RCC 7860 (cell line): ENCODE measurements at regions not wholly inside any gene's neighbourhood (a gene's known extent, or its start where the extent isn't known, plus 50 kb on each side); places are given as distances from the start of the nearest gene placed in this dataset.
"Not testable (repeated sequence)": the region's sequence is repeated elsewhere in the genome, so short reads cannot be mapped to it uniquely, and the experiment has no call there.

Experiments
- DNase-seq: peaks from one replicate; pipeline ENCODE4 v3.0.0-alpha.2; 2015; ENCODE audit warnings: low spot score
- FAIRE-seq: peaks from 2 replicates; lab custom pipeline; 2012; peaks lifted over from hg19 to GRCh38; lab: Jason Lieb, UNC

DNA sequence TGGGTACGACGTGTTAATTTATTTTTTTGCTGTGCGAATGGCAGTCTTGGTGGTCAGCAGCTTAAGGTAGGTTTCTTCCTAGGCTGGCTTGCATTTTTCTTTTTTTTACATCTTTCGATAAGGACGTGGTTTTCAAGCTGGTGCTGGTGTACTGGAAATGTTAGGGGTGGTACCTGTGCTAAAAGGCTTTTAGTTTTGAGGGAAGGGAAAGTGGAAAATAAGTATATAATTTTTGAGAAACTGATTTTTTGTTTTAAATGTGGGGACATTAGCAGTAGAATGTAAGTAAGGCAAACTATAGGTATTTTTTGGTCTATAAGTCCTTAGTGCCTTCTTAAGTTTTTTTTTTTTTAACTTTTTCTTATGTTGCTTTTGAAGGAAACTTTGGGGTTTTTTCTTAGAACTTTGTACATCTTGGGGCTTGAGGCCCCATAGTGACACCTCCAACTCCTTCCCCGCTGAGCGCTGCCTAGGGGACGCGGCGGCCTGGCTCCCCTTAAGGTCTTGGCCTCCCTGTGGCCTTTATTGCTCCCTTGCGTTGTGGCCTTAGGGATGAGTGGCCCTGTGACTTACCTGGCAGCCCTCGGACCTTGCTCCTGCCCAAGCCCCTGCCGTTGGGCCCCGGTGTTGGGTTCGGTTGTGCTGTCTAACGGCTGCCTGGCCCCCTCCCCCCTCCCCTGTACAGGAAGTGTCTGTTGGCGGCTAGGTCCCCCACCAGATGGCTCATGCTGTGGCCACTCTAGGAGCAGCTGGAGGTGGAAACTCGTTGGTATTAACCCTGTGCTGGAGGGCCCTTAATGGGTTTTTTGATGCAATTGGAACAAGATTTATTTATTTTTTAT, 88.0 kb upstream of the RPRML start:
- FAIRE-seq (no peak), DNase-seq (peak; percentile 81)

DNA sequence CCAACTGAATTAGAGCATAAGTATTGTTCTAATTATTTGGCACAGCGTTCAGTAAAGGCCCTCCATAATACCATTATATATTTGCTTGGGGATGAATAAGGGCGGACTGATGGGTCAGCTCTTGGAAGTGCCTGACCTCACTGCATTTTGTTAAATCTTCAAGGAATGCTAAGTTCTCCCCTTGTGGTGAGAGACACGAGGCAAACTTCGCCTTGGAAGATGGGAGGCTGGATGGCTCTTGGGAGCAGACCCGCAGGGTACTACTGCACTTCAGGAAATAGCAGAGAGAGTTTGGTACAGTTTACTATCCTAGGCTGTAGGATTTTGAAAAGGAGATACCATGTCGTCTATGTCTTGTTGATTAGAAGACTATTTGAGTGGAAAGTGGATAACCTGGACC, 87.0 kb upstream of the RPRML start:
- no peak for FAIRE-seq
- DNase-seq = no peak

DNA sequence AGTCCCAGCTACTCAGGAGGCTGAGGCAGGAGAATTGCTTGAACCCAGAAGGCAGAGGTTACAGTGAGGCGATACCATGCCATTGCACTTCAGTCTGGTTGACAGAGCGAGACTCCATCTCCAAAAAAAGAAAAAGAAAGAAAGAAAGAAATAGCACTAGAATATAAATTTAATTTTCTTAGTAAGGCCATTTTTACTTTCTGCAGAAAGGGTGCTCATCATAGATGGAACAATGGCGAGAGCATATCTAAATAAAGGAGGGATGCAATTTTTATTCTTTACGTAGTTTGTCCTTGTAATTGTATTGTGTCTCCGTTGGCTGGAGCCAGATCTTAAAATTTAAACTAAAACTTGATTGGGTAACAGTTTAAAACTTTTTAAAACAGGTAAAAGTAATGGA, 85.6 kb upstream of the RPRML start:
- FAIRE-seq (no peak), DNase-seq (no peak)

DNA sequence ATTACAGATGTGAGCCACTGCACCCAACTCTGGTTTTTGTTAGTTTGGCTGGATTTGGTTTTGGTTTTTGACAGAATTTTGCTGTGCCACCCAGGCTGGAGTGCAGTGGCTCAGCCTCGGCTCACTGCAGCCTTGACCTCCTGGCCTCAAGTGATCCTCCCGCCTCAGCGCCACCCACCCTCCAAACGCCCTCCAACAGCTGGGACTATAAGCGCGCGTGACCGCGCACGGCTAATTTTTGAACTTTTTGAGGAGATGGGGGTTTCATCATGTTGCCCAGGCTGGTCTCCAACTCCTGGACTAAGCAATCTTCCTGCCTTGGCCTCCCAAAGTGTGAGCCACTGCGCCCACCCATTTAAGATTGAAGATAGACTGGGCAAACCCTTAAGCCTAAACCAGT, 84.4 kb upstream of the RPRML start:
- no peak for FAIRE-seq
- DNase-seq = no peak

DNA sequence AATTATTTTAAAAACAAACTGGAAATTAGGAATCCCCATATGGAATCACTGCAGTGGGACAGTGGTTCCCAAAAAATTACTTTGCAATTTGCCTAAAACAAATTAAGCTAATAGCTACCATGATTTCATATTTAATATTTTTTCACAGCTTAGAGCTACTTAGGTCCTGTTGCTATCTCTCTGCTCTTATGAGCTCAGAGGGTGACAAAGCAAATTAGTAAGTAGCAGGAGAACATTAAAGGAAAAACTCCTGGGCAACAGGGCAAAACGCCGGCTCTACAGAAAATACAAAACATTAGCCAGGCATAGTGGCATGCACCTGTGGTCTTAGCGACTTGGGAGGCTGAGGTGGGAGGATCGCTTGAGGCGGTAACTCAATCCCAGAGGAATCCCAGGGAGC, 83.8 kb upstream of the RPRML start:
- not testable (repeated sequence) for DNase-seq, FAIRE-seq

DNA sequence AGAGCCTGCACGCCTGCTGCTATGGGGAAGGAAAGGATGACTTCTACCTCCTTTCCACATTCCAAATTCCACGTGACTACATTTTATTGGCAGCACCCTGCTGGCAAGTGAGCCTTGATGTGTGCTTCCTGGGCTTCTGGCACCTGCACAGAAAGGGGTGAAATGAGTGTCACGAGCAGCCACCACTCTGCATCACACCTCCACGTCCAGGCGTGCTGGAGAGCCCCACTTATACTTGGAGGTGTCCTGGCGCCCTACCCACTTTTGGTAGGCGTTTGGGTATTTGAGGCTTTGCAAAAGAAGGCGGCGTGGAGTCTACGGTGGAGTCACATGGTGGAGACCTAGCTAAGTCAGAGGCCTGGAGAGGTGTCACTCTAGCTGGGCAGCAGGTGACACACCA, 81.0 kb upstream of the RPRML start:
- not testable (repeated sequence) for DNase-seq, FAIRE-seq

DNA sequence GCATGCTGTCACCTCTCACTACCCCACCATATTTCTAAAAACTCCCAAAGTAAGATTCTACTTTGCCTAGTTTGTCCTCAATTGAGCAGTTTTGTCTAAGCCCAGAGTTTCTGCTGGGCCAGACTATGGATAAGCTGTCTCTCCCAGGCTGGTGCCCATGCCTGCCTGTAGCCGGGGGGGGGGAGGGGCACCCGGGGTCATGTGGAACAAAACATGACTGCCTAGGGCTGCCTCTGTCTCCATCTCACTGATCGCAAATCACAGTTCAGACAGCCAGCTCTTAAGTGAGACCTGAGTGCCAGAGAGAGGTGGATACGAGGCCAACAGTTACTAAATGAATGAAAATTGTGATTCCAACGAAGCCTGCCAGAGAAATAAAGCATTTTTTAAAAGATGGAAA, 78.8 kb upstream of the RPRML start:
- FAIRE-seq = no peak

DNA sequence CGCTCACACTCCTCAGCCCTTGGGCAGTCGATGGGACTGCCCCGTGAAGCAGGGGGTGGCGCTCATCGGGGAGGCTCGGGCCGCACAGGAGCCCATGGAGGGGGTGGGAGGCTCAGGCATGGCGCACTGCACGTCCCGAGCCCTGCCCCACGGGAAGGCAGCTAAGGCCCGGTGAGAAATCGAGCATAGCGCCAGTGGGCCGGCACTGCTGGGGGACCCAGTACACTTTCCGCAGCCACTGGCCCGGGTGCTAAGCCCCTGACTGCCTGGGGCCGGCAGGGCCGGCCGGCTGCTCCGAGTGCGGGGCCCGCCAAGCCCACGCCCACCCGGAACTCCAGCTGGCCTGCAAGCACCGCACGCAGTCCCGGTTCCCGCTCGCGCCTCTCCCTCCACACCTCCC, 78.2 kb upstream of the RPRML start:
- not testable (repeated sequence) for FAIRE-seq, DNase-seq

More for the DNA sequence above, 78.8 kb upstream of the RPRML start:
- no peak for DNase-seq

DNA sequence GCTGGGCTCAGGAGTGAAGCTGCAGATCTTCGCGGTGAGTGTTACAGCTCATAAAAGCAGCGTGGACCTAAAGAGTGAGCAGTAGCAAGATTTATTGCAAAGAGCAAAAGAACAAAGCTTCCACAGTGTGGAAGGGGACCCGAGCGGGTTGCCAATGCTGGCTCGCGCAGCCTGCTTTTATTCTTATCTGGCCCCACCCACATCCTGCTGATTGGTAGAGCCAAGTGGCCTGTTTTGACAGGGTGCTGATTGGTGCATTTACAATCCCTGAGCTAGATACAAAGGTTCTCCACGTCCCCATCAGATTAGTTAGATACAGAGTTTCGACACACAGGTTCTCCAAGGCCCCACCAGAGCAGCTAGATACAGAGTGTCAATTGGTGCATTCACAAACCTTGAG, 77.6 kb upstream of the RPRML start:
- not testable (repeated sequence) for FAIRE-seq, DNase-seq
